ENCODE measurements at regions not wholly inside any gene's neighbourhood (a gene's known extent, or its start where the extent isn't known, plus 50 kb on each side); places are given as distances from the start of the nearest gene placed in this dataset.

DNA sequence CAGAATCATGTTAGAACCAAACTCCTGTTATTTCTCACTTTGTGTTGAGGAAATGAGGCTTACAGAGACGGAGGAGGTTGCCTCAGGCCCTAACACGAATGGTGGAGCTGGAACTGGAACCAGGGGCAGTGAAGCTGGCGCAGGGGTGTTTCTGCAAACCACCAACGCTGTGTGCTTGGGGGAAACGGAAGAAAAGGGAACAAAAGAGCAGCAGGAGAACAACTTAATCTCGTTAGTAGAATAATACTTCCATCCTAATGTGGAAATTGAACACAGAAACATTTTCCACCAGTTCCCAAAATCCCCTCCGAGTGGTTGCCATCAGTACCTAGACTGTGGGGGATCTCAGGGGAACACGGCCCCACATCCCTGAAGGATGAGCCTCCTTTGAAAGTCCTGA lies 103.4 kb upstream of the FRMD1 start:
- DNase-seq (ENCODE audit: low read depth), result no peak
- no peak overlapping the region for H3K4me3 ChIP-seq (ENCODE audit: low read depth, low read length)
- TF ChIP-seq, protein P1, sequence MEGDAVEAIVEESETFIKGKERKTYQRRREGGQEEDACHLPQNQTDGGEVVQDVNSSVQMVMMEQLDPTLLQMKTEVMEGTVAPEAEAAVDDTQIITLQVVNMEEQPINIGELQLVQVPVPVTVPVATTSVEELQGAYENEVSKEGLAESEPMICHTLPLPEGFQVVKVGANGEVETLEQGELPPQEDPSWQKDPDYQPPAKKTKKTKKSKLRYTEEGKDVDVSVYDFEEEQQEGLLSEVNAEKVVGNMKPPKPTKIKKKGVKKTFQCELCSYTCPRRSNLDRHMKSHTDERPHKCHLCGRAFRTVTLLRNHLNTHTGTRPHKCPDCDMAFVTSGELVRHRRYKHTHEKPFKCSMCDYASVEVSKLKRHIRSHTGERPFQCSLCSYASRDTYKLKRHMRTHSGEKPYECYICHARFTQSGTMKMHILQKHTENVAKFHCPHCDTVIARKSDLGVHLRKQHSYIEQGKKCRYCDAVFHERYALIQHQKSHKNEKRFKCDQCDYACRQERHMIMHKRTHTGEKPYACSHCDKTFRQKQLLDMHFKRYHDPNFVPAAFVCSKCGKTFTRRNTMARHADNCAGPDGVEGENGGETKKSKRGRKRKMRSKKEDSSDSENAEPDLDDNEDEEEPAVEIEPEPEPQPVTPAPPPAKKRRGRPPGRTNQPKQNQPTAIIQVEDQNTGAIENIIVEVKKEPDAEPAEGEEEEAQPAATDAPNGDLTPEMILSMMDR (conservative IDR thresholded peaks at IDR 0.05; ENCODE audit: low read depth, low read length), result no peak

DNA sequence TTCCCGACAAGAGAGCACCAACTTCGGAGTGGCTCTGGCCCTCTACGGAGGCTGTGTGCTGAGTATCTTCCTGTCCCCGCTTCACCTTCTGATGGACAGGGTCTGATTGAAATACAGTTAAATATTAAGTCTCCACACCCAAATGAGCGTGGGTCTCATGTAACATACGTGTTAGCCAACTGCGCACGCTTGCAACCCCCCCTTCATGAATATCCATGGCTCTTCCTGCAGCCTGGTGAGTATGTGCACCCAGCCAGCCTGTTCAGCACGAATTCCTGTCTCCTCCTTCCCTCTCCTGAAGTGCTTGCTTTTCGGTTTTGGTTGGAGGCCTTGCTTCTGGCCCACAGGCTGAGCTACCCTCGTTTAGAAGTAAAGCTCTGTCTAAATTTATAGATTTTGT lies 102.9 kb upstream of the FRMD1 start:
- no peak for DNase-seq (ENCODE audit: low read depth)
- TF ChIP-seq, protein P1 (conservative IDR thresholded peaks at IDR 0.05; ENCODE audit: low read depth, low read length), result no peak
- H3K4me3 ChIP-seq (ENCODE audit: low read depth, low read length), result no peak overlapping the region

DNA sequence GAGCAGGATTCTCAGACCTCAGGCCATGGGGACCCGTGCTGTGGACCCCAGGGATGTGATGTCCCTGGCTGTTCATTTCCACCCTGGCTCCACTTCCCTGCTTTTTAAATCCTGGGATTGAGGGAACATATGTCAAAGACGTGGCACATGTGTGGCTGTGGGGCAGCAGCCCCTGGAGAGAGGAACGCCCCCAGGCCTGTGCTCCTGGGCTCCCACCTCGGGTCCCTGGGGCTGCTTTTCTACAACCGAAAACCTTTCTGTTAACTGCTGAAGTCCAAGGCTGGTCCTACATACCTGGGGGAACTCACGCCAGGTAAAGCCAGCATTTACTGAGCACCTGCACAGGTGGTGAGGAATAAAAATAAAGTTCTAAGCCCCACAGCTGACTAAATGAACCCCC lies 102.3 kb upstream of the FRMD1 start:
- TF ChIP-seq, protein P1 (conservative IDR thresholded peaks at IDR 0.05; ENCODE audit: low read depth, low read length), result no peak
- no peak for DNase-seq (ENCODE audit: low read depth)
- H3K4me3 ChIP-seq (ENCODE audit: low read depth, low read length), result no peak overlapping the region

DNA sequence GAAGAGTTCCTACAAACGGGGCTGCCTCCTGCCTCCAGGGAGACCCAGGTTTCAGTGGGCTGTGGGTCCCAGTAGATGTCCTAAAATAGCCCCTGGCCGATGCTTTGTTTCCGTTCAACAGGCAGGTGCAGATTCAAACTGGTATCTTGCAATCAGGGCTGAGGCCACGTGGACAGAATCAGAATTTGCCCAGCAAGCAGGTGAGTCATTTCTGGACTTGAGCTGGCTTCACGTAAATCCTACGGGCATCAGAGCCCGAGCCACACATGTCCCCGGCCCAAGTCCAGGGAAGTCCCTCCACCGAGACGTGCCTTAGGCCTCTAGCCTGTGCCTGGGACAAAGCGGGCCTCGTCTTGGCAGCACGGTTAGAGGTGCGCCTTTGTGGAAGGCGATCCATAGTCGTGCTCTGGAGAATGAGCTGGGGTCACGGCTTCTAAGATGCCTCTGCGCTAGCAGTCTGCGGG lies 101.6 kb upstream of the FRMD1 start:
- no peak overlapping the region for H3K4me3 ChIP-seq (ENCODE audit: low read depth, low read length)
- TF ChIP-seq, protein P1 (conservative IDR thresholded peaks at IDR 0.05; ENCODE audit: low read depth, low read length), result no peak
- DNase-seq (ENCODE audit: low read depth), result no peak

DNA sequence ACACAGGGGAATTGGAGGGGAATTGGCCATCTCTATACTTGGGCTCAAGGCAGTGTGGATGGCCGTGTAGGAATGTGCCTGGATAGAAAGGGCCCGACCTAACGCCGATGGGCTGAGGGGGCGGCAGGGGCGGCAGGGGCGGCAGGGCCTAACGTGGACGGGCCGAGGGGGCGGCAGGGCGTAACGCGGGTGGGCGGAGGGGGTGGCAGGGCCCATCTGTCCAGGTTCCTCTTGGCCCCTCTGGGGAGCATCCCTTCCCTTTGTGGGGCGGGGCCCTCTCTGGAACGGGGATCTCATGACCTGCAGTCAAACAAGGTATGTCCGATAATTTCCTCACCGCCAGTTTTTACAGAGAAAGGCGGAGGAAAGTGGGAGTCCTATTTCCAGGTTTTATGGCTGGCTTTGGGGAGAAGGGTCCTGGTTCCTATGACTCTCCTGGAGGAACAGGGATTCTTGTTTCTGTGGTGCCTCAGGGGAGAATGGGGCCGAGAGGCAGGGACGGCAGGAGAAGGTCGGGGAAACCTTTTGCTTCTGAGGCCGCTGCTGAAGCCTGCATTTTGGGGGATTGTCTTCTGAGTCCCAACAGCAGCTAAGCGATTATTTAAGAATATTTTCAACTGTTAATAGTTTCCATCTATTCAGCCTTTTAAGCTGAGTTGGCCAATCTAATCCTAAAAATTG lies 100.8 kb upstream of the FRMD1 start:
- DNase-seq (ENCODE audit: low read depth), result no peak
- TF ChIP-seq, protein P1 (conservative IDR thresholded peaks at IDR 0.05; ENCODE audit: low read depth, low read length), result no peak
- no peak overlapping the region for H3K4me3 ChIP-seq (ENCODE audit: low read depth, low read length)

DNA sequence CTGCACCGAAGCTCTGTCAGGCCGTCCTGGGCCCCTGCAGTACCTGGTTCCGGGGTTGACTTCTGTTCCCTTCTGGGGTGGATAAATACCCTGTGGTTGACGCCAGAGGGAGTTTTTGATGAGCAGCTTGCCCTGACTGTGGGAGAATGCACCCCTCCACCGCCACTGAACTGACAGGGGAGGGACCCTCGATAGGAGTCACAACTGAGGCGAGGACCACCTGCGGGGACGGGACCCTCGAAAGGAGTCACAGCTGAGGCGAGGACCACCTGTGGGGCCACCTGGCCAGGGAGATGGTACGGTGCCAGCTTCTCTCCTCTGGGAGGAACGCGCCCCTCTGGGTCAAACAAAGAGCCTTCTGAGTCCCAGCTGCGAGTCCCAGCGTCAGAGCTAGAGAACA lies 100.1 kb upstream of the FRMD1 start:
- TF ChIP-seq, protein P1 (conservative IDR thresholded peaks at IDR 0.05; ENCODE audit: low read depth, low read length), result no peak
- DNase-seq (ENCODE audit: low read depth), result no peak
- no peak overlapping the region for H3K4me3 ChIP-seq (ENCODE audit: low read depth, low read length)
